ENCODE measurements at regions not wholly inside any gene's neighbourhood (a gene's known extent, or its start where the extent isn't known, plus 50 kb on each side); places are given as distances from the start of the nearest gene placed in this dataset.

- no peak for DNase-seq (ENCODE audit: low read depth)
Measured at GRCh38 chr14:97027256-97027999, 230.2 kb downstream of the VRK1 start.

GRCh38 chr14:97028382-97028781 lies 231.2 kb downstream of the VRK1 start:
- no peak for DNase-seq (ENCODE audit: low read depth)

- no peak for DNase-seq (ENCODE audit: low read depth)
Measured at GRCh38 chr14:97029800-97030199, 232.6 kb downstream of the VRK1 start.

- no peak for DNase-seq (ENCODE audit: low read depth)
Measured at GRCh38 chr14:97031530-97031929, 234.3 kb downstream of the VRK1 start.

GRCh38 chr14:97033556-97034081 lies 236.4 kb downstream of the VRK1 start:
- no peak for DNase-seq (ENCODE audit: low read depth)

GRCh38 chr14:97036086-97036852 lies 239.1 kb downstream of the VRK1 start:
- DNase-seq (ENCODE audit: low read depth) = no peak

- DNase-seq (ENCODE audit: low read depth) = no peak
Measured at GRCh38 chr14:97039717-97040363, 242.7 kb downstream of the VRK1 start.

- DNase-seq (ENCODE audit: low read depth) = no peak
Measured at GRCh38 chr14:97046967-97047366, 249.8 kb downstream of the VRK1 start.

- DNase-seq (ENCODE audit: low read depth) = no peak
Measured at GRCh38 chr14:97052001-97052400, 254.8 kb downstream of the VRK1 start.

GRCh38 chr14:97053941-97054340 lies 256.8 kb downstream of the VRK1 start:
- no peak for DNase-seq (ENCODE audit: low read depth)

- no peak for DNase-seq (ENCODE audit: low read depth)
Measured at GRCh38 chr14:97055355-97055754, 258.2 kb downstream of the VRK1 start.

- no peak for DNase-seq (ENCODE audit: low read depth)
Measured at GRCh38 chr14:97056086-97056485, 258.9 kb downstream of the VRK1 start.

GRCh38 chr14:97057238-97058073 lies 260.3 kb downstream of the VRK1 start:
- DNase-seq (ENCODE audit: low read depth) = no peak

- DNase-seq (ENCODE audit: low read depth) = no peak
Measured at GRCh38 chr14:97058074-97058467, 260.9 kb downstream of the VRK1 start.

GRCh38 chr14:97058589-97058988 lies 261.4 kb downstream of the VRK1 start:
- DNase-seq (ENCODE audit: low read depth) = no peak

GRCh38 chr14:97061198-97061597 lies 264.0 kb downstream of the VRK1 start:
- no peak for DNase-seq (ENCODE audit: low read depth)

GRCh38 chr14:97061714-97062113 lies 264.5 kb downstream of the VRK1 start:
- DNase-seq (ENCODE audit: low read depth) = no peak

GRCh38 chr14:97065305-97066067 lies 268.3 kb downstream of the VRK1 start:
- DNase-seq (ENCODE audit: low read depth) = no peak

- DNase-seq (ENCODE audit: low read depth) = no peak
Measured at GRCh38 chr14:97066068-97066899, 269.1 kb downstream of the VRK1 start.

Measured in myocyte (in vitro differentiated cells).